H9 (cell line): ENCODE measurements at regions not wholly inside any gene's neighbourhood (a gene's known extent, or its start where the extent isn't known, plus 50 kb on each side); places are given as distances from the start of the nearest gene placed in this dataset.

Experiments
- DNase-seq: peaks from one replicate; pipeline ENCODE4 v3.0.0-alpha.2; 2017
- H2AFZ ChIP-seq: one replicate; pipeline ENCODE4 v1.6.1; 2013; ENCODE audit warnings: mild to moderate bottlenecking, low read length, control low read depth, moderate library complexity
- H2AK5ac ChIP-seq: 2 replicates; pipeline ENCODE4 v1.6.1; 2013; ENCODE audit warnings: low read length, control low read depth, mixed read lengths; ENCODE audit not compliant: insufficient read length
- H2BK120ac ChIP-seq: one replicate; pipeline ENCODE4 v1.6.1; 2013; ENCODE audit warnings: low read depth, mild to moderate bottlenecking, low read length, control low read depth, inconsistent platforms; ENCODE audit not compliant: poor library complexity, severe bottlenecking
- H2BK12ac ChIP-seq: 2 replicates; pipeline ENCODE4 v1.6.1; 2013; ENCODE audit warnings: low read length, control low read depth, mixed read lengths, low read depth; ENCODE audit not compliant: insufficient read length
- H2BK15ac ChIP-seq: 2 replicates; pipeline ENCODE4 v1.6.1; 2013; ENCODE audit warnings: low read depth, low read length, control low read depth
- H2BK20ac ChIP-seq: one replicate; pipeline ENCODE4 v1.6.1; 2013; ENCODE audit warnings: low read depth, mild to moderate bottlenecking, low read length, control low read depth, inconsistent platforms; ENCODE audit not compliant: poor library complexity, severe bottlenecking
- H2BK5ac ChIP-seq: 2 replicates; pipeline ENCODE4 v1.6.1; 2013; ENCODE audit warnings: low read length, control low read depth, mixed read lengths; ENCODE audit not compliant: insufficient read length
- H3K14ac ChIP-seq: 2 replicates; pipeline ENCODE4 v1.6.1; 2013; ENCODE audit warnings: low read length, control low read depth; ENCODE audit not compliant: insufficient read depth
- H3K18ac ChIP-seq: 2 replicates; pipeline ENCODE4 v1.6.1; 2013; ENCODE audit warnings: low read depth, mild to moderate bottlenecking, mixed read lengths, low read length, control low read depth; ENCODE audit not compliant: insufficient read length
- H3K23ac ChIP-seq: 2 replicates; pipeline ENCODE4 v1.6.1; 2013; ENCODE audit warnings: low read length, control low read depth, mixed read lengths, low read depth; ENCODE audit not compliant: insufficient read length
- H3K23me2 ChIP-seq: 2 replicates; pipeline ENCODE4 v1.6.1; 2013; ENCODE audit warnings: low read depth, mild to moderate bottlenecking, mixed read lengths, low read length, control low read depth; ENCODE audit not compliant: insufficient read length, poor library complexity, severe bottlenecking
- H3K27ac ChIP-seq: 2 replicates; pipeline ENCODE4 v1.5.1; 2013; ENCODE audit warnings: low read length, control low read depth, mixed read lengths, low read depth; ENCODE audit not compliant: insufficient read length
- H3K27me3 ChIP-seq: 2 replicates; pipeline ENCODE4 v1.6.1; 2013; ENCODE audit warnings: low read length, control low read depth, inconsistent platforms; ENCODE audit not compliant: insufficient read depth
- H3K4ac ChIP-seq: 2 replicates; pipeline ENCODE4 v1.6.1; 2013; ENCODE audit warnings: low read depth, mild to moderate bottlenecking, control low read depth, inconsistent platforms, low read length, moderate library complexity
- H3K4me1 ChIP-seq: 2 replicates; pipeline ENCODE4 v1.6.1; 2013; ENCODE audit warnings: low read length, control low read depth, inconsistent platforms; ENCODE audit not compliant: insufficient read depth
- H3K4me2 ChIP-seq: 2 replicates; pipeline ENCODE4 v1.6.1; 2013; ENCODE audit warnings: low read length, control low read depth, mixed read lengths; ENCODE audit not compliant: insufficient read length, insufficient read depth
- H3K56ac ChIP-seq: 2 replicates; pipeline ENCODE4 v1.6.1; 2013; ENCODE audit warnings: low read depth, mild to moderate bottlenecking, mixed read lengths, low read length, control low read depth; ENCODE audit not compliant: insufficient read length
- H3K79me1 ChIP-seq: 2 replicates; pipeline ENCODE4 v1.6.1; 2013; ENCODE audit warnings: low read depth, mild to moderate bottlenecking, moderate library complexity, low read length, control low read depth, inconsistent platforms; ENCODE audit not compliant: insufficient read depth, poor library complexity, severe bottlenecking
- H3K79me2 ChIP-seq: 2 replicates; pipeline ENCODE4 v1.6.1; 2013; ENCODE audit warnings: low read length, control low read depth, inconsistent platforms; ENCODE audit not compliant: insufficient read depth
- H3K9ac ChIP-seq: 2 replicates; pipeline ENCODE4 v1.6.1; 2013; ENCODE audit warnings: low read length, control low read depth, mixed read lengths; ENCODE audit not compliant: insufficient read length; ENCODE audit errors: extremely low read depth
- H3K9me3 ChIP-seq: one replicate; pipeline ENCODE4 v1.6.1; 2013; ENCODE audit warnings: low read depth, low read length, inconsistent platforms; ENCODE audit not compliant: control insufficient read depth
- H3T11ph ChIP-seq: one replicate; pipeline ENCODE4 v1.6.1; 2013; ENCODE audit warnings: mild to moderate bottlenecking, low read length, control low read depth, inconsistent platforms
- H4K20me1 ChIP-seq: one replicate; pipeline ENCODE4 v1.6.1; 2013; ENCODE audit not compliant: control insufficient read depth, insufficient read length, insufficient read depth
- H4K5ac ChIP-seq: 2 replicates; pipeline ENCODE4 v1.6.1; 2013; ENCODE audit warnings: low read depth, mild to moderate bottlenecking, mixed read lengths, low read length, control low read depth; ENCODE audit not compliant: insufficient read length
- H4K8ac ChIP-seq: replicated peaks from 2 replicates; pipeline ENCODE4 v1.6.1; 2013; ENCODE audit warnings: low read length, control low read depth, mixed read lengths, low read depth; ENCODE audit not compliant: insufficient read length
- H4K91ac ChIP-seq: 2 replicates; pipeline ENCODE4 v1.6.1; 2013; ENCODE audit warnings: low read depth, mild to moderate bottlenecking, moderate library complexity, mixed read lengths, low read length, control low read depth; ENCODE audit not compliant: insufficient read length
- H3K27ac Mint-ChIP-seq, 3 experiments: 2 replicates in 2 of 3; 3 replicates in 1 of 3; pipeline ENCODE4 v1.8.0; 2020 to 2021; ENCODE audit warnings: mixed read lengths in 3 of 3, mild to moderate bottlenecking in 1 of 3, moderate library complexity in 1 of 3
- H3K27me3 Mint-ChIP-seq: 2 replicates; pipeline ENCODE4 v1.8.0; 2021; ENCODE audit warnings: low read depth, mild to moderate bottlenecking, moderate library complexity, mixed read lengths
- H3K36me3 Mint-ChIP-seq, 3 experiments: 2 replicates in 2 of 3; 3 replicates in 1 of 3; pipeline ENCODE4 v1.8.0; 2020 to 2021; ENCODE audit warnings: low read depth in 3 of 3, mixed read lengths in 3 of 3; ENCODE audit not compliant: insufficient read depth in 1 of 3
- H3K4me1 Mint-ChIP-seq, 2 experiments: 2 replicates each; pipeline ENCODE4 v1.8.0; 2020; ENCODE audit warnings: mixed read lengths in 2 of 2
- H3K4me3 Mint-ChIP-seq, 2 experiments: 2 replicates in 1 of 2; 3 replicates in 1 of 2; pipeline ENCODE4 v1.8.0; 2020 to 2021; ENCODE audit warnings: mild to moderate bottlenecking in 2 of 2, mixed read lengths in 2 of 2, moderate library complexity in 1 of 2
- H3K9me3 Mint-ChIP-seq, 2 experiments: 2 replicates in 1 of 2; 3 replicates in 1 of 2; pipeline ENCODE4 v1.8.0; 2020; ENCODE audit warnings: mild to moderate bottlenecking in 2 of 2, mixed read lengths in 2 of 2, moderate library complexity in 1 of 2
- WGBS: extraction: QIAGEN DNeasy Blood & Tissue Kit; methylation state at CpG from one replicate; pipeline ENCODE4 v1.1.7; 2013; ENCODE audit warnings: missing lambda C conversion rate, low lambda C conversion rate, mixed read lengths; ENCODE audit not compliant: insufficient read length; ENCODE audit errors: extremely low coverage; 5-methylcytosine and 5-hydroxymethylcytosine counted together
- TF ChIP-seq, protein P1 (sequence below): fragments of 200-600 bp; sonication (generic); conservative IDR thresholded peaks from 3 replicates; pipeline ENCODE4 v1.8.0; 2021; ENCODE audit warnings: antibody characterized with exemption, mild to moderate bottlenecking

DNA sequence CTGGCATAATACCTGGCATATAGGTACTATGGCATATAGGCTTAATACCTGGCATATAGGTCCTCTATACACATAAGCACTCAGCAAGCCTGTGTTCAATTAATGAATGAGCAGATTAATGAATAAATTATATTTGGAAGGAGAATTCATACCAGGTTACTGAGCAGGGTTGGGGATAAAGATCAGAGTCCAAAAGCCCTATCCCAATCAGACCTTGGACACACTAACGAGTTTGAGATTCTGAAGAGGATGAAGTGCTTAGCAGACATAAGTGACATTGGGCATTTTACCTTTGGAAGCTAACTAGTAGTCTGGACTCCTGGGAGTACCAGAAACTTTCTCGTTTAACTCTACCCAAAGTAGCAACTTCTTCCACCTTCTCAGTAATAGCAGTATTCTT lies 63.3 kb upstream of the ARHGAP29 start:
- DNase-seq, result no peak
- Histone ChIP-seq H4K8ac (no peak overlapping the region), H3K9me3 (no peaks in the 10 kb centered on the region), H2BK12ac (no peak overlapping the region), H3K27ac (no peak overlapping the region), H2BK120ac (no peak overlapping the region), H3K79me2 (no peaks in the 10 kb centered on the region), H3K14ac (no peak overlapping the region), H3K79me1 (no peaks in the 10 kb centered on the region), H3K23me2 (no peaks in the 10 kb centered on the region), H3K9ac (no peak overlapping the region), H2AK5ac (no peak overlapping the region), H4K91ac (no peak overlapping the region), H3K18ac (no peak overlapping the region), H2AFZ (no peak overlapping the region), H4K20me1 (no peaks in the 10 kb centered on the region), H2BK15ac (no peak overlapping the region), H3K23ac (no peak overlapping the region), H2BK5ac (no peak overlapping the region), H3K4ac (no peak overlapping the region), H4K5ac (no peak overlapping the region), H2BK20ac (no peak overlapping the region), H3K4me2 (no peak overlapping the region), H3K4me1 (peaks cover 2% of the 10 kb centered on the region; the same call in 1 of the 2 replicates), H3T11ph (no peak overlapping the region), H3K27me3 (no peaks in the 10 kb centered on the region; the same call in 1 of the 2 replicates), H3K56ac (no peak overlapping the region)
- H3K9me3 Mint-ChIP-seq, result no peaks in the 10 kb centered on the region
- H3K36me3 Mint-ChIP-seq, result no peaks in the 10 kb centered on the region
- H3K4me3 Mint-ChIP-seq, result no peak overlapping the region
- peaks cover 8% of the 10 kb centered on the region for H3K27me3 Mint-ChIP-seq
- H3K4me1 Mint-ChIP-seq, result peaks cover 5 to 8% of the 10 kb centered on the region in 2 experiments; a peak in 3 of 4 replicates
- no peak overlapping the region for H3K27ac Mint-ChIP-seq
- no CpG with 5 or more reads among the region's 2 CpGs for WGBS
- TF ChIP-seq, protein P1, sequence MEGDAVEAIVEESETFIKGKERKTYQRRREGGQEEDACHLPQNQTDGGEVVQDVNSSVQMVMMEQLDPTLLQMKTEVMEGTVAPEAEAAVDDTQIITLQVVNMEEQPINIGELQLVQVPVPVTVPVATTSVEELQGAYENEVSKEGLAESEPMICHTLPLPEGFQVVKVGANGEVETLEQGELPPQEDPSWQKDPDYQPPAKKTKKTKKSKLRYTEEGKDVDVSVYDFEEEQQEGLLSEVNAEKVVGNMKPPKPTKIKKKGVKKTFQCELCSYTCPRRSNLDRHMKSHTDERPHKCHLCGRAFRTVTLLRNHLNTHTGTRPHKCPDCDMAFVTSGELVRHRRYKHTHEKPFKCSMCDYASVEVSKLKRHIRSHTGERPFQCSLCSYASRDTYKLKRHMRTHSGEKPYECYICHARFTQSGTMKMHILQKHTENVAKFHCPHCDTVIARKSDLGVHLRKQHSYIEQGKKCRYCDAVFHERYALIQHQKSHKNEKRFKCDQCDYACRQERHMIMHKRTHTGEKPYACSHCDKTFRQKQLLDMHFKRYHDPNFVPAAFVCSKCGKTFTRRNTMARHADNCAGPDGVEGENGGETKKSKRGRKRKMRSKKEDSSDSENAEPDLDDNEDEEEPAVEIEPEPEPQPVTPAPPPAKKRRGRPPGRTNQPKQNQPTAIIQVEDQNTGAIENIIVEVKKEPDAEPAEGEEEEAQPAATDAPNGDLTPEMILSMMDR, result no peak
